ENCODE measurements at regions not wholly inside any gene's neighbourhood (a gene's known extent, or its start where the extent isn't known, plus 50 kb on each side); places are given as distances from the start of the nearest gene placed in this dataset.

DNA sequence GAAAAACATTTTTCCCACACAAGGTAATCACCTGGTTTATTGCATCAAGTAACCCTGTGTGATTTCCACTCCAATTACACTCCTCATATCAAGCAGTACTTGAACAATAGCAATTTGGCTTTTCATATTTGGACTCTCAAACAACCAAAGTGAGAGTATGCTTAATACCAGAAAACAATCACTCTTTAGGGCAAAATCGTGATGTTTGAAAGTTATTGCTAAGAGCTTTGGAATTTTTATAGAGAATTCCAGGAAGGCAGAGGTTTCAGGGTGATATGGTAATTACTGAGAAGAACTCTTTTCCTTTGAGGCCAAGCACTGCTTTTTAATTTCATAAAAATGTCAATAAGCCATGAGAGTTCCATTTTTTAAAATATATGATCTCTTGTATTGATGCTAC is 779.5 kb upstream of the LRRTM1 start:
- no peak for TF ChIP-seq CTCF (conservative IDR thresholded peaks at IDR 0.05 in 1 of 2, IDR thresholded peaks at IDR 0.05 in 1 of 2; ENCODE audit: low read depth in 1 of 2, low read length in 2 of 2)
- no peak for TF ChIP-seq EZH2 (IDR thresholded peaks at IDR 0.05; ENCODE audit: low read length, missing control alignments)

Measured in fibroblast of lung (primary cell).